PC-9 (cell line): ENCODE measurements at regions not wholly inside any gene's neighbourhood (a gene's known extent, or its start where the extent isn't known, plus 50 kb on each side); places are given as distances from the start of the nearest gene placed in this dataset.

Source experiments
- BruUV-seq: library from RNA; stranded (reverse); fragments of 400-500 nt; replicated peaks from 2 replicates; lab custom pipeline; 2021; lab: Mats Ljungman, UMichigan
- CTCF ChIA-PET: fragments of 300-600 bp; sonication (Branson Sonifier 250); formaldehyde crosslinking; loops from one replicate; lab custom pipeline; 2022; ENCODE audit warnings: antibody characterized with exemption; lab: Charles Lee
- POLR2A ChIA-PET: fragments of 300-600 bp; sonication (Branson Sonifier 250); formaldehyde crosslinking; loops from one replicate; lab custom pipeline; 2022; ENCODE audit warnings: antibody characterized with exemption; ENCODE audit not compliant: unreplicated experiment; lab: Charles Lee
- DNase-seq, 2 experiments: peaks; one replicate each; pipeline versions ENCODE4 v3.0.0 to v3.0.0-alpha.2; 2015 to 2022; ENCODE audit warnings: mixed read lengths in 1 of 2
- H2AFZ ChIP-seq: fragments of 200-600 bp; sonication (generic); 2 replicates; pipeline ENCODE4 v1.8.1; 2017; ENCODE audit warnings: antibody characterized with exemption
- H3F3A ChIP-seq: fragments of 200-600 bp; sonication (generic); 2 replicates; pipeline ENCODE4 v1.8.1; 2017; ENCODE audit warnings: antibody characterized with exemption, mild to moderate bottlenecking, low read depth; ENCODE audit not compliant: insufficient read depth
- H3K27ac ChIP-seq: fragments of 200-600 bp; sonication (generic); 2 replicates; pipeline ENCODE4 v1.6.1; 2016; ENCODE audit warnings: mixed run types
- H3K27me3 ChIP-seq: fragments of 200-600 bp; sonication (generic); 2 replicates; pipeline ENCODE4 v1.6.1; 2016; ENCODE audit warnings: low read depth, mixed run types; ENCODE audit not compliant: insufficient read depth
- H3K36me3 ChIP-seq: fragments of 200-600 bp; sonication (generic); 2 replicates; pipeline ENCODE4 v1.6.1; 2016; ENCODE audit warnings: low read depth, mixed run types
- H3K4me1 ChIP-seq: fragments of 200-600 bp; sonication (generic); replicated peaks from 2 replicates; pipeline ENCODE4 v1.6.1; 2016; ENCODE audit warnings: mixed run types; ENCODE audit not compliant: insufficient read depth
- H3K4me2 ChIP-seq: fragments of 200-600 bp; sonication (generic); 2 replicates; pipeline ENCODE4 v1.6.1; 2017; ENCODE audit warnings: mixed run types
- H3K4me3 ChIP-seq: fragments of 200-600 bp; sonication (generic); 2 replicates; pipeline ENCODE4 v1.6.1; 2016; ENCODE audit warnings: mixed run types
- H3K79me2 ChIP-seq: fragments of 200-600 bp; sonication (generic); 2 replicates; pipeline ENCODE4 v1.6.1; 2017; ENCODE audit warnings: low read depth, mixed run types
- H3K9me2 ChIP-seq: fragments of 200-600 bp; sonication (generic); 2 replicates; pipeline ENCODE4 v1.8.1; 2017; ENCODE audit warnings: mild to moderate bottlenecking; ENCODE audit not compliant: insufficient read depth
- H3K9me3 ChIP-seq: fragments of 200-600 bp; sonication (generic); 2 replicates; pipeline ENCODE4 v1.8.1; 2016; ENCODE audit warnings: low read depth; ENCODE audit not compliant: insufficient read depth
- H4K20me1 ChIP-seq: fragments of 200-600 bp; sonication (generic); 2 replicates; pipeline ENCODE4 v1.8.1; 2017; ENCODE audit not compliant: insufficient read depth
- EZH2 ChIP-seq: fragments of 200-600 bp; sonication (generic); IDR thresholded peaks from 2 replicates; pipeline ENCODE4 v1.8.0; 2017; ENCODE audit warnings: antibody characterized with exemption, low read depth
- intact Hi-C: fragments of 100-400 bp; cut with micrococcal nuclease; formaldehyde crosslinking; loops from one replicate; pipeline ENCODE4 v1.10.0; 2022; ENCODE audit not compliant: unreplicated experiment
- TF ChIP-seq, protein P1 (sequence below): fragments of 200-600 bp; sonication (generic); conservative IDR thresholded peaks from 2 replicates; pipeline ENCODE4 v1.6.1; 2017; ENCODE audit warnings: mixed run types, antibody characterized with exemption, mild to moderate bottlenecking, moderate library complexity

- Histone ChIP-seq H2AFZ (no peak overlapping the region), H3K27ac (no peak overlapping the region), H3K9me2 (no peaks in the 10 kb centered on the region), H3K4me3 (no peak overlapping the region), H3K4me1 (no peaks in the 10 kb centered on the region), H3K9me3 (no peaks in the 10 kb centered on the region), H3F3A (no peaks in the 10 kb centered on the region), H4K20me1 (no peaks in the 10 kb centered on the region), H3K27me3 (no peaks in the 10 kb centered on the region), H3K4me2 (no peak overlapping the region), H3K79me2 (no peaks in the 10 kb centered on the region), H3K36me3 (no peaks in the 10 kb centered on the region)
- no TSS peak for BruUV-seq
- intact Hi-C loops = no loop called here
- TF ChIP-seq, protein P1, sequence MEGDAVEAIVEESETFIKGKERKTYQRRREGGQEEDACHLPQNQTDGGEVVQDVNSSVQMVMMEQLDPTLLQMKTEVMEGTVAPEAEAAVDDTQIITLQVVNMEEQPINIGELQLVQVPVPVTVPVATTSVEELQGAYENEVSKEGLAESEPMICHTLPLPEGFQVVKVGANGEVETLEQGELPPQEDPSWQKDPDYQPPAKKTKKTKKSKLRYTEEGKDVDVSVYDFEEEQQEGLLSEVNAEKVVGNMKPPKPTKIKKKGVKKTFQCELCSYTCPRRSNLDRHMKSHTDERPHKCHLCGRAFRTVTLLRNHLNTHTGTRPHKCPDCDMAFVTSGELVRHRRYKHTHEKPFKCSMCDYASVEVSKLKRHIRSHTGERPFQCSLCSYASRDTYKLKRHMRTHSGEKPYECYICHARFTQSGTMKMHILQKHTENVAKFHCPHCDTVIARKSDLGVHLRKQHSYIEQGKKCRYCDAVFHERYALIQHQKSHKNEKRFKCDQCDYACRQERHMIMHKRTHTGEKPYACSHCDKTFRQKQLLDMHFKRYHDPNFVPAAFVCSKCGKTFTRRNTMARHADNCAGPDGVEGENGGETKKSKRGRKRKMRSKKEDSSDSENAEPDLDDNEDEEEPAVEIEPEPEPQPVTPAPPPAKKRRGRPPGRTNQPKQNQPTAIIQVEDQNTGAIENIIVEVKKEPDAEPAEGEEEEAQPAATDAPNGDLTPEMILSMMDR = no peak
- no peak for TF ChIP-seq EZH2
- ChIA-PET POLR2A (no interaction called here), CTCF (no interaction called here)
- DNase-seq = no peak
Observed at GRCh38 chr18:71998547-71999097, 545.5 kb downstream of the CBLN2 start.

DNA sequence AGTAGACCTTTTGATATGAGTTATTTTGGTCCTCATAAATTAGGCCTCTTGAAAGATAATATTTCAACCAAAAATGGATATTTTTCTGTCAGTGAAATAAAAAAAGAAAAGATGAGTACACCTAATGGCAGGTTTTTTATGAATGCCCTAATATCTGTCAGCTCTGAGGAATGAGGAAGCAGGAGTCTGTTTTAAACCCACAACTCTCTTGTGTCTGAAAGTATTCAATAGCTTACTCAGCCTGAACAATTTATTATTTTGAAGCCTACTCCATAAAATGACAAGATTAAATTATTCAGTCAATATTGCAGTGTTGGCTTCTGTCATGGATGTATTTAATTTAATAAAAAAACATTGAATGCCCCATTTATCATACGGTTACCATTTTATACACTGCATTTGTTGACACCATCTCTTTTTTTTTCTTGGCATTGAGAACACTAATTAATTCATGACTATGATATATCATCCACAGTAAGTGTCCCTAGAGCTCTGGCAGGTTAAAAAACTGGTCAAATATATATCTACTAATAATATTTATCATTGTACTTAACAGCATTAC, 548.2 kb downstream of the CBLN2 start:
- no peak for TF ChIP-seq EZH2
- TF ChIP-seq, protein P1 = no peak
- H3K36me3 ChIP-seq = no peaks in the 10 kb centered on the region
- H3K4me2 ChIP-seq = no peak overlapping the region
- no peaks in the 10 kb centered on the region for H4K20me1 ChIP-seq
- no peaks in the 10 kb centered on the region for H3K27me3 ChIP-seq
- DNase-seq = no peak
- POLR2A ChIA-PET = no interaction called here
- intact Hi-C loops = no loop called here
- no peaks in the 10 kb centered on the region for H3K9me3 ChIP-seq
- no peaks in the 10 kb centered on the region for H3K9me2 ChIP-seq
- H3K4me1 ChIP-seq = no peaks in the 10 kb centered on the region
- CTCF ChIA-PET = no interaction called here
- BruUV-seq = no TSS peak
- no peak overlapping the region for H2AFZ ChIP-seq
- H3F3A ChIP-seq = no peaks in the 10 kb centered on the region
- H3K27ac ChIP-seq = no peak overlapping the region
- no peak overlapping the region for H3K4me3 ChIP-seq
- no peaks in the 10 kb centered on the region for H3K79me2 ChIP-seq

DNA sequence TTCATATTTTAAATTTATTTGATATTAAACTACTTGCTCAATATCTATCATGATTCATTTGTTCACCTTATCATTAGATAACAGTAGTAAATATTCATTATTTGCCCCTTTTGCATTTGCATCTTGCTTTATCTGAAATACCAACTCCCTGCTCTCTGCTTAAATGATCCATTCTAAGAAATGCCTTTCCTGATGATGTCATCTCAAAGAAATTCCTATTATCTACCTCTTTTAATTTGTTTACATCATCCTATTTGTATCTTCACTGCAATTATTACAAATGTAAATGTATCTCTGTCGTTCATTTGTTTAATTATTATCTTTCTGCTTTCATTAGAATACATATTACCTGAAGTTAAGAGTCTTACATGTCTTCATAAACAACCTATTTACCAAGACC, 549.9 kb downstream of the CBLN2 start:
- Histone ChIP-seq H3K27ac (no peak overlapping the region), H3K79me2 (no peaks in the 10 kb centered on the region), H3K36me3 (no peaks in the 10 kb centered on the region), H3K4me2 (no peak overlapping the region), H3K4me3 (no peak overlapping the region), H3K9me2 (no peaks in the 10 kb centered on the region), H2AFZ (no peak overlapping the region), H3F3A (no peaks in the 10 kb centered on the region), H4K20me1 (no peaks in the 10 kb centered on the region), H3K27me3 (no peaks in the 10 kb centered on the region), H3K4me1 (no peaks in the 10 kb centered on the region), H3K9me3 (no peaks in the 10 kb centered on the region)
- no TSS peak for BruUV-seq
- CTCF ChIA-PET = no interaction called here
- intact Hi-C loops = no loop called here
- no peak for TF ChIP-seq EZH2
- TF ChIP-seq, protein P1 = no peak
- no peak for DNase-seq
- POLR2A ChIA-PET = no interaction called here
